ENCODE measurements at regions not wholly inside any gene's neighbourhood (a gene's known extent, or its start where the extent isn't known, plus 50 kb on each side); places are given as distances from the start of the nearest gene placed in this dataset.

GRCh38 chr3:164521644-164522043 is 556.7 kb downstream of the SI start:
- Histone ChIP-seq H3K4me3 (ENCODE audit: low read depth, low read length) (no peak overlapping the region), H3K27me3 (ENCODE audit: control insufficient read depth, insufficient read depth, low read length) (no peaks in the 10 kb centered on the region), H3K36me3 (ENCODE audit: control insufficient read depth, insufficient read depth, low read length) (no peaks in the 10 kb centered on the region)
- no peak for TF ChIP-seq CTCF (IDR thresholded peaks at IDR 0.05; ENCODE audit: insufficient read depth, low read depth, low read length)
- no peak for DNase-seq (ENCODE audit: low read depth)
- ChIA-PET CTCF (no interaction called here), POLR2A (no interaction called here)

GRCh38 chr3:164521139-164521538 is 557.2 kb downstream of the SI start:
- TF ChIP-seq CTCF (IDR thresholded peaks at IDR 0.05; ENCODE audit: insufficient read depth, low read depth, low read length): no peak
- no peak for DNase-seq (ENCODE audit: low read depth)
- ChIA-PET CTCF (no interaction called here), POLR2A (no interaction called here)
- Histone ChIP-seq H3K36me3 (ENCODE audit: control insufficient read depth, insufficient read depth, low read length) (no peaks in the 10 kb centered on the region), H3K27me3 (ENCODE audit: control insufficient read depth, insufficient read depth, low read length) (no peaks in the 10 kb centered on the region), H3K4me3 (ENCODE audit: low read depth, low read length) (no peak overlapping the region)

GRCh38 chr3:164515256-164515655 is 563.0 kb downstream of the SI start:
- Histone ChIP-seq H3K4me3 (ENCODE audit: low read depth, low read length) (no peak overlapping the region), H3K27me3 (ENCODE audit: control insufficient read depth, insufficient read depth, low read length) (no peaks in the 10 kb centered on the region), H3K36me3 (ENCODE audit: control insufficient read depth, insufficient read depth, low read length) (no peaks in the 10 kb centered on the region)
- TF ChIP-seq CTCF (IDR thresholded peaks at IDR 0.05; ENCODE audit: insufficient read depth, low read depth, low read length): no peak
- DNase-seq (ENCODE audit: low read depth): no peak
- ChIA-PET POLR2A (no interaction called here), CTCF (interaction anchor here (0.6 kb wide), 1 partner anchor 1265 kb away, joined by 5 read pairs; no protein-coding TSS in a partner anchor)

GRCh38 chr3:164514576-164514975 is 563.7 kb downstream of the SI start:
- CTCF ChIA-PET: no interaction called here
- no peak for TF ChIP-seq CTCF (IDR thresholded peaks at IDR 0.05; ENCODE audit: insufficient read depth, low read depth, low read length)
- POLR2A ChIA-PET: no interaction called here
- Histone ChIP-seq H3K4me3 (ENCODE audit: low read depth, low read length) (no peak overlapping the region), H3K27me3 (ENCODE audit: control insufficient read depth, insufficient read depth, low read length) (no peaks in the 10 kb centered on the region), H3K36me3 (ENCODE audit: control insufficient read depth, insufficient read depth, low read length) (no peaks in the 10 kb centered on the region)
- no peak for DNase-seq (ENCODE audit: low read depth)

GRCh38 chr3:164507886-164508285 is 570.4 kb downstream of the SI start:
- no peaks in the 10 kb centered on the region for H3K27me3 ChIP-seq (ENCODE audit: control insufficient read depth, insufficient read depth, low read length)
- no peaks in the 10 kb centered on the region for H3K36me3 ChIP-seq (ENCODE audit: control insufficient read depth, insufficient read depth, low read length)
- ChIA-PET CTCF (no interaction called here), POLR2A (no interaction called here)
- H3K4me3 ChIP-seq (ENCODE audit: low read depth, low read length): no peak overlapping the region
- no peak for DNase-seq (ENCODE audit: low read depth)
- no peak for TF ChIP-seq CTCF (IDR thresholded peaks at IDR 0.05; ENCODE audit: insufficient read depth, low read depth, low read length)
